ENCODE measurements at regions not wholly inside any gene's neighbourhood (a gene's known extent, or its start where the extent isn't known, plus 50 kb on each side); places are given as distances from the start of the nearest gene placed in this dataset.

GRCh38 chr14:22420598-22421186 lies 168.3 kb downstream of the DAD1 start:
- Histone ChIP-seq H3K9me2 (ENCODE audit: insufficient read depth) (no peaks in the 10 kb centered on the region), H2AFZ (ENCODE audit: low read depth, low read length, poor library complexity, severe bottlenecking) (no peak overlapping the region), H3K4me3 (replicated peaks in 1 of 2; ENCODE audit: low read depth in 1 of 2, low read length in 2 of 2) (no peak overlapping the region), H3K36me3 (ENCODE audit: control insufficient read depth in 1 of 2, insufficient read depth in 2 of 2, low read length in 2 of 2) (no peaks in the 10 kb centered on the region), H3K79me2 (ENCODE audit: insufficient read depth, low read length) (no peaks in the 10 kb centered on the region), H3K27ac (ENCODE audit: low read depth, low read length) (no peak overlapping the region), H3K4me2 (ENCODE audit: low read length) (no peak overlapping the region), H3K4me1 (ENCODE audit: control insufficient read depth in 1 of 2, insufficient read depth in 2 of 2, low read length in 2 of 2) (no peaks in the 10 kb centered on the region), H3K9ac (ENCODE audit: low read length) (no peak overlapping the region), H3K27me3 (ENCODE audit: insufficient read depth, low read length) (peaks cover 53% of the 10 kb centered on the region; the same call in 1 of the 2 replicates), H3K9me3 (ENCODE audit: control insufficient read depth in 1 of 2, insufficient read depth in 1 of 2, low read depth in 1 of 2, low read length in 2 of 2) (no peaks in the 10 kb centered on the region), H4K20me1 (ENCODE audit: insufficient read depth) (no peaks in the 10 kb centered on the region)
- DNase-seq (ENCODE audit: low read depth, low spot score) = no peak
- ChIA-PET CTCF (no interaction called here), RAD21 (ENCODE audit: low non-redundant PET in 1 of 2, low total read pairs in 2 of 2, uncharacterized antibody in 2 of 2, unreplicated experiment in 2 of 2) (no interaction called here), POLR2A (no interaction called here)
- no peak for ATAC-seq
- intact Hi-C loops (cut with micrococcal nuclease) = no loop called here
- BruUV-seq (replicated peaks) = no TSS peak
- TF ChIP-seq ELF1 (IDR thresholded peaks at IDR 0.05; ENCODE audit: borderline replicate concordance, low read depth) (no peak), CEBPB (IDR thresholded peaks at IDR 0.05; ENCODE audit: low read depth) (no peak), JUND (IDR thresholded peaks at IDR 0.05) (no peak), REST (IDR thresholded peaks at IDR 0.05; ENCODE audit: low read depth) (no peak), EZH2 (IDR thresholded peaks at IDR 0.05) (no peak), ZFX (IDR thresholded peaks at IDR 0.05) (no peak), POLR2AphosphoS5 (IDR thresholded peaks at IDR 0.05; ENCODE audit: low read depth, low read length) (no peak), YY1 (IDR thresholded peaks at IDR 0.05; ENCODE audit: extremely low read depth, insufficient replicate concordance, low read depth, low read length) (no peak), CBX3 (IDR thresholded peaks at IDR 0.05; ENCODE audit: low read depth) (no peak), POLR2A (IDR thresholded peaks at IDR 0.05; ENCODE audit: borderline replicate concordance, extremely low read depth, insufficient read depth, insufficient read length) (no peak), SRF (IDR thresholded peaks at IDR 0.05; ENCODE audit: low read depth) (no peak), ZNF274 (IDR thresholded peaks at IDR 0.05; ENCODE audit: low read depth, low read length) (no peak), ZBTB33 (IDR thresholded peaks at IDR 0.05; ENCODE audit: extremely low read depth, insufficient replicate concordance, low read length) (no peak), SIN3A (IDR thresholded peaks at IDR 0.05; ENCODE audit: low read depth) (no peak), TCF7L2 (IDR thresholded peaks at IDR 0.05; ENCODE audit: borderline replicate concordance, extremely low read depth, insufficient read depth, insufficient read length) (no peak)
- TF ChIP-seq, protein P1, sequence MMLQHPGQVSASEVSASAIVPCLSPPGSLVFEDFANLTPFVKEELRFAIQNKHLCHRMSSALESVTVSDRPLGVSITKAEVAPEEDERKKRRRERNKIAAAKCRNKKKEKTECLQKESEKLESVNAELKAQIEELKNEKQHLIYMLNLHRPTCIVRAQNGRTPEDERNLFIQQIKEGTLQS (IDR thresholded peaks at IDR 0.05) = no peak
- TF ChIP-seq, protein P2, sequence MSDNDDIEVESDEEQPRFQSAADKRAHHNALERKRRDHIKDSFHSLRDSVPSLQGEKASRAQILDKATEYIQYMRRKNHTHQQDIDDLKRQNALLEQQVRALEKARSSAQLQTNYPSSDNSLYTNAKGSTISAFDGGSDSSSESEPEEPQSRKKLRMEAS (IDR thresholded peaks at IDR 0.05) = no peak
- TF ChIP-seq, protein P3, sequence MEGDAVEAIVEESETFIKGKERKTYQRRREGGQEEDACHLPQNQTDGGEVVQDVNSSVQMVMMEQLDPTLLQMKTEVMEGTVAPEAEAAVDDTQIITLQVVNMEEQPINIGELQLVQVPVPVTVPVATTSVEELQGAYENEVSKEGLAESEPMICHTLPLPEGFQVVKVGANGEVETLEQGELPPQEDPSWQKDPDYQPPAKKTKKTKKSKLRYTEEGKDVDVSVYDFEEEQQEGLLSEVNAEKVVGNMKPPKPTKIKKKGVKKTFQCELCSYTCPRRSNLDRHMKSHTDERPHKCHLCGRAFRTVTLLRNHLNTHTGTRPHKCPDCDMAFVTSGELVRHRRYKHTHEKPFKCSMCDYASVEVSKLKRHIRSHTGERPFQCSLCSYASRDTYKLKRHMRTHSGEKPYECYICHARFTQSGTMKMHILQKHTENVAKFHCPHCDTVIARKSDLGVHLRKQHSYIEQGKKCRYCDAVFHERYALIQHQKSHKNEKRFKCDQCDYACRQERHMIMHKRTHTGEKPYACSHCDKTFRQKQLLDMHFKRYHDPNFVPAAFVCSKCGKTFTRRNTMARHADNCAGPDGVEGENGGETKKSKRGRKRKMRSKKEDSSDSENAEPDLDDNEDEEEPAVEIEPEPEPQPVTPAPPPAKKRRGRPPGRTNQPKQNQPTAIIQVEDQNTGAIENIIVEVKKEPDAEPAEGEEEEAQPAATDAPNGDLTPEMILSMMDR (IDR thresholded peaks at IDR 0.05 in 2 of 3, conservative IDR thresholded peaks at IDR 0.05 in 1 of 3; ENCODE audit: borderline replicate concordance in 1 of 3, insufficient read depth in 1 of 3, low read depth in 2 of 3, low read length in 2 of 3) = no peak
